A673 (cell line): ENCODE measurements at regions not wholly inside any gene's neighbourhood (a gene's known extent, or its start where the extent isn't known, plus 50 kb on each side); places are given as distances from the start of the nearest gene placed in this dataset.

ENCODE experiments used
- CTCF ChIP-seq: fragments of 300-800, 200-600 bp; sonication (generic); conservative IDR thresholded peaks from 2 replicates; pipeline ENCODE4 v1.5.1; 2017; ENCODE audit warnings: low read depth, mild to moderate bottlenecking, antibody characterized with exemption, low read length, moderate library complexity, mixed read lengths
- EZH2 ChIP-seq: fragments of 200-600 bp; sonication (generic); IDR thresholded peaks from 2 replicates; pipeline ENCODE4 v1.6.1; 2017; ENCODE audit warnings: borderline replicate concordance, low read depth, mild to moderate bottlenecking, mixed read lengths, antibody characterized with exemption, low read length; ENCODE audit not compliant: poor library complexity, severe bottlenecking

GRCh38 chr3:132829101-132829500, 106.9 kb upstream of the NPHP3 start:
- TF ChIP-seq CTCF (no peak), EZH2 (no peak)
